Esophagus squamous epithelium (tissue), 4 donors: ENCODE measurements at regions not wholly inside any gene's neighbourhood (a gene's known extent, or its start where the extent isn't known, plus 50 kb on each side); places are given as distances from the start of the nearest gene placed in this dataset.

Source experiments
- POLR2A ChIP-seq, 4 donors: fragments of 450-650 bp; IDR thresholded peaks; one replicate each; pipeline ENCODE4 v1.6.1; 2017; ENCODE audit warnings: antibody characterized with exemption in 4 of 4, mild to moderate bottlenecking in 4 of 4, moderate library complexity in 3 of 4
- TF ChIP-seq, protein P1 (sequence below), 6 experiments: fragments of 450-650 bp in 4 of 6; fragments of 200-600 bp in 2 of 6; sonication (generic) in 2 of 6; IDR thresholded peaks; one replicate each; pipeline ENCODE4 v1.5.1; 2016 to 2019; ENCODE audit warnings: antibody characterized with exemption in 6 of 6, mild to moderate bottlenecking in 4 of 6, moderate library complexity in 4 of 6

DNA sequence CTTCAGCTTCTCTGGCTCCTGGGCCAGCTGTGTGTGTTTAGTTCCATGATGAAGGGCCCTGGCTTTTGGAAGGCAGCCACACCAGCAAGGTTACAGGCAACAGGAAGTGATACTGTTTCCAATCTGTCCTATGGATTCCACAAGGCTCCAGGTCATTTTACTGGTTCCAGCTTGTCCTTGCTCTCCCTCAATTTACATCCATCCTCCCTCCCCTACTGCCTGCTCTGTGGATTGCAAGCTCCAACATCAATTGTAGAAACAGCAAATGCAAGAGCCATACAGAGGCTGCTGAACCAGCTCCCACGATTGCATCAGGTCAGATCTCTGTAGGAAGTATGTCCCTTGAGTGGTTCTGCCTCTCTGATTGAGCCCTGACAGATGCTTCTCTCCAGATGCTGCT, 409.8 kb downstream of the NTRK2 start:
- TF ChIP-seq, protein P1, sequence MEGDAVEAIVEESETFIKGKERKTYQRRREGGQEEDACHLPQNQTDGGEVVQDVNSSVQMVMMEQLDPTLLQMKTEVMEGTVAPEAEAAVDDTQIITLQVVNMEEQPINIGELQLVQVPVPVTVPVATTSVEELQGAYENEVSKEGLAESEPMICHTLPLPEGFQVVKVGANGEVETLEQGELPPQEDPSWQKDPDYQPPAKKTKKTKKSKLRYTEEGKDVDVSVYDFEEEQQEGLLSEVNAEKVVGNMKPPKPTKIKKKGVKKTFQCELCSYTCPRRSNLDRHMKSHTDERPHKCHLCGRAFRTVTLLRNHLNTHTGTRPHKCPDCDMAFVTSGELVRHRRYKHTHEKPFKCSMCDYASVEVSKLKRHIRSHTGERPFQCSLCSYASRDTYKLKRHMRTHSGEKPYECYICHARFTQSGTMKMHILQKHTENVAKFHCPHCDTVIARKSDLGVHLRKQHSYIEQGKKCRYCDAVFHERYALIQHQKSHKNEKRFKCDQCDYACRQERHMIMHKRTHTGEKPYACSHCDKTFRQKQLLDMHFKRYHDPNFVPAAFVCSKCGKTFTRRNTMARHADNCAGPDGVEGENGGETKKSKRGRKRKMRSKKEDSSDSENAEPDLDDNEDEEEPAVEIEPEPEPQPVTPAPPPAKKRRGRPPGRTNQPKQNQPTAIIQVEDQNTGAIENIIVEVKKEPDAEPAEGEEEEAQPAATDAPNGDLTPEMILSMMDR (IDR thresholded peaks at IDR 0.05): no peak
- no peak for TF ChIP-seq POLR2A (IDR thresholded peaks at IDR 0.05)
